Adrenal gland (tissue), 9 donors: ENCODE measurements at regions not wholly inside any gene's neighbourhood (a gene's known extent, or its start where the extent isn't known, plus 50 kb on each side); places are given as distances from the start of the nearest gene placed in this dataset.

Experiments
- DNase-seq, 7 donors: peaks; one replicate each; pipeline ENCODE4 v3.0.0-alpha.2; 2019 to 2020
- H3K27ac ChIP-seq, 5 donors: fragments of 200-600 bp; sonication (generic) in 4 of 5; 1 replicate in 3 of 5; 2 replicates in 2 of 5; pipeline versions ENCODE4 v1.5.1 to v1.8.0; 2016 to 2020; ENCODE audit warnings: mild to moderate bottlenecking in 1 of 5
- H3K27me3 ChIP-seq: fragments of 200-600 bp; 2 replicates; pipeline ENCODE4 v1.8.0; 2021
- H3K36me3 ChIP-seq, 2 donors: fragments of 200-600 bp; replicated peaks in 1 of 2; 1 replicate in 1 of 2; 2 replicates in 1 of 2; pipeline versions ENCODE4 v1.5.1 to v1.8.0; 2018 to 2022
- H3K4me1 ChIP-seq, 2 donors: fragments of 200-600 bp; replicated peaks in 1 of 2; 1 replicate in 1 of 2; 2 replicates in 1 of 2; pipeline versions ENCODE4 v1.5.1 to v1.8.0; 2018 to 2021
- H3K4me3 ChIP-seq, 4 donors: fragments of 200-600 bp; sonication (generic) in 3 of 4; one replicate each; pipeline ENCODE4 v1.5.1; 2016 to 2018
- H3K9me3 ChIP-seq, 3 donors: fragments of 200-600 bp; sonication (generic) in 1 of 3; replicated peaks in 1 of 3; 1 replicate in 2 of 3; 2 replicates in 1 of 3; pipeline versions ENCODE4 v1.5.1 to v1.8.0; 2016 to 2021
- POLR2A ChIP-seq, 2 donors: fragments of 450-650 bp; IDR thresholded peaks; one replicate each; pipeline ENCODE4 v1.6.1; 2017; ENCODE audit warnings: antibody characterized with exemption in 2 of 2, mild to moderate bottlenecking in 2 of 2, moderate library complexity in 1 of 2
- WGBS, 4 donors: extraction: QIAGEN DNeasy Blood & Tissue Kit in 2 of 4; methylation state at CpG; one replicate each; pipeline versions ENCODE4 v1.1.5 to v1.1.7; 2013 to 2017; 5-methylcytosine and 5-hydroxymethylcytosine counted together
- intact Hi-C, 2 donors: fragments of 100-400 bp; cut with DNase I; formaldehyde crosslinking; loops; one replicate each; pipeline versions ENCODE4 v1.14.1 to v1.15.0; 2022 to 2023
- TF ChIP-seq, protein P1 (sequence below), 6 experiments: fragments of 450-650 bp in 4 of 6; fragments of 200-600 bp in 2 of 6; sonication (generic) in 1 of 6; IDR thresholded peaks; 1 replicate in 5 of 6; 2 replicates in 1 of 6; pipeline versions ENCODE4 v1.5.1 to v1.8.0; 2016 to 2021; ENCODE audit warnings: antibody characterized with exemption in 6 of 6, mild to moderate bottlenecking in 2 of 6, moderate library complexity in 1 of 6
- donor health status: healthy with polysubstance abuse.
- donor health status: Bipolar disorder and iron deficiency.
- donor health status: DM: yes; HTN: yes; CAD: no.
- donor health status: DM: no; HTN: no; CAD: no.
- donor health status: DM: no; HTN: no; CAD: no.

- Histone ChIP-seq H3K27me3 (no peaks in the 10 kb centered on the region), H3K4me1 (no peaks in the 10 kb centered on the region), H3K36me3 (no peaks in the 10 kb centered on the region), H3K27ac (no peak overlapping the region), H3K9me3 (peaks cover 0 to 4% (median 0%) of the 10 kb centered on the region in 3 donors), H3K4me3 (no peak overlapping the region)
- WGBS, 4 donors: 74 to 86% (median 77%) methylated on average over 3 of the region's 3 CpGs
- TF ChIP-seq, protein P1, sequence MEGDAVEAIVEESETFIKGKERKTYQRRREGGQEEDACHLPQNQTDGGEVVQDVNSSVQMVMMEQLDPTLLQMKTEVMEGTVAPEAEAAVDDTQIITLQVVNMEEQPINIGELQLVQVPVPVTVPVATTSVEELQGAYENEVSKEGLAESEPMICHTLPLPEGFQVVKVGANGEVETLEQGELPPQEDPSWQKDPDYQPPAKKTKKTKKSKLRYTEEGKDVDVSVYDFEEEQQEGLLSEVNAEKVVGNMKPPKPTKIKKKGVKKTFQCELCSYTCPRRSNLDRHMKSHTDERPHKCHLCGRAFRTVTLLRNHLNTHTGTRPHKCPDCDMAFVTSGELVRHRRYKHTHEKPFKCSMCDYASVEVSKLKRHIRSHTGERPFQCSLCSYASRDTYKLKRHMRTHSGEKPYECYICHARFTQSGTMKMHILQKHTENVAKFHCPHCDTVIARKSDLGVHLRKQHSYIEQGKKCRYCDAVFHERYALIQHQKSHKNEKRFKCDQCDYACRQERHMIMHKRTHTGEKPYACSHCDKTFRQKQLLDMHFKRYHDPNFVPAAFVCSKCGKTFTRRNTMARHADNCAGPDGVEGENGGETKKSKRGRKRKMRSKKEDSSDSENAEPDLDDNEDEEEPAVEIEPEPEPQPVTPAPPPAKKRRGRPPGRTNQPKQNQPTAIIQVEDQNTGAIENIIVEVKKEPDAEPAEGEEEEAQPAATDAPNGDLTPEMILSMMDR (IDR thresholded peaks at IDR 0.05): no peak
- no peak for TF ChIP-seq POLR2A (IDR thresholded peaks at IDR 0.05)
- DNase-seq: no peak
- intact Hi-C loops: no loop called here
These were observed 1515.7 kb upstream of the TENM3 start for GRCh38 chr4:180727478-180727877.

DNA sequence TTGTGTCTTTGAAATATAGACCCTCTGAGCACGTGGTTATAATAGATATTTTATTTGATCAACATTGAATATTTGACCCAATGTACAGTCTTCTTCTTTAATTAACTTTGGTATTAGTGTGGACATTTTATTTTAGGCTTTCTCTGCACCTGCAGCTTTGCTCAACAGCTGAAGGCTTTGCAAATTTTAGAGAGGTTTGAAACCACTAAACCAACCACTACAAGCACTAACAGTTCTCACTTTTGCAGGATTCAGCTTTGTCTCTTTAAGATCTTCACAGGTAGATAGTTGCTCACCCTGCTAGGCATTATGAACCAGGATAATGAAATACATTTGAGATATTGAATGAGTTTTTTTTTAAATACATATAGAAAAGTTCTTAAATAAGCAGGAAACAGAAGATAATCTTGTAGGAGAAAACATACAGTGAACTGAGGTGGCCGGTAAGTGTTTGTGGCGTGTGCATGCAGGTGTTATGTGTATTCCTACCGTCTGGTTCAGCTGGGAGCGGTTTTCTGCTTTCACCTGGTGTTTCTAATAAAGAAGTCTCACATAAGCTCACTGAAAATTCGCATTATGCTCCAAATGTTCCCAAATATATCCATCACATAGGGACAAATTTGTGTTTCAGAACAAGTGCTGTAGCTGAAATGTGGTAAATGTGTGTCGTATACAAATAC, 1508.3 kb upstream of the TENM3 start:
- Histone ChIP-seq H3K27me3 (no peaks in the 10 kb centered on the region), H3K4me3 (no peak overlapping the region), H3K4me1 (no peaks in the 10 kb centered on the region), H3K27ac (no peak overlapping the region), H3K9me3 (no peaks in the 10 kb centered on the region), H3K36me3 (no peaks in the 10 kb centered on the region)
- intact Hi-C loops: no loop called here
- 87 to 94% (median 89%) methylated on average over 7 of the region's 7 CpGs for WGBS, 4 donors
- TF ChIP-seq, protein P1 (IDR thresholded peaks at IDR 0.05): no peak
- no peak for TF ChIP-seq POLR2A (IDR thresholded peaks at IDR 0.05)
- DNase-seq: no peak

GRCh38 chr4:180741703-180742102, 1501.5 kb upstream of the TENM3 start:
- Histone ChIP-seq H3K4me3 (no peak overlapping the region), H3K36me3 (no peaks in the 10 kb centered on the region), H3K4me1 (peaks cover 3 to 12% of the 10 kb centered on the region in 2 donors), H3K27me3 (no peaks in the 10 kb centered on the region), H3K9me3 (no peaks in the 10 kb centered on the region), H3K27ac (no peak overlapping the region)
- DNase-seq: no peak
- TF ChIP-seq, protein P1 (IDR thresholded peaks at IDR 0.05): no peak
- intact Hi-C loops: no loop called here
- WGBS, 4 donors: 67 to 76% (median 70%) methylated on average over 1 of the region's 1 CpG

DNA sequence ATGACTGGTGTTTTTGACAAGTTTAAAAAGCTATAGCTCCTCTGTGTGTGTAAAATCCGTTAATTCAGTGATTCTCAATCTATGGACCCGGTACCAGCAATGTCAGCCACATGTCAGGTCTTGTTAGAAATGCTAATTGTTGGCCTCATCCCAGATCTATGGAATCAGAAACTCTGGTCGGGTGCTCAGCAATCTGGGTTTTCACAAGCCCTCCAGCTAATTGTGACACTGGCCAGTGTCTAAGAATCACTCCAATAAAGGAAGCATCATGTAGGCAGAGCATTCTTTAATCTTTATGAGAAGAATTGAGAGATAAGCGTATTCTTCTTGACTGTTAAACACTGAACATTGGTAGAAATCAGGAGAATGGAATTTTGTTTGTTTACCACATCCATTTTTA, 1498.2 kb upstream of the TENM3 start:
- 66 to 89% (median 78%) methylated on average over 4 of the region's 4 CpGs for WGBS, 4 donors
- H3K36me3 ChIP-seq: no peaks in the 10 kb centered on the region
- intact Hi-C loops: no loop called here
- H3K27ac ChIP-seq: no peak overlapping the region
- peaks cover 3 to 12% of the 10 kb centered on the region in 2 donors for H3K4me1 ChIP-seq
- no peaks in the 10 kb centered on the region for H3K27me3 ChIP-seq
- no peak for DNase-seq
- H3K4me3 ChIP-seq: no peak overlapping the region
- no peaks in the 10 kb centered on the region for H3K9me3 ChIP-seq
- TF ChIP-seq, protein P1 (IDR thresholded peaks at IDR 0.05): no peak
- TF ChIP-seq POLR2A (IDR thresholded peaks at IDR 0.05): no peak
